ENCODE measurements at regions not wholly inside any gene's neighbourhood (a gene's known extent, or its start where the extent isn't known, plus 50 kb on each side); places are given as distances from the start of the nearest gene placed in this dataset.
"Not testable (repeated sequence)": the region's sequence is repeated elsewhere in the genome, so short reads cannot be mapped to it uniquely, and the experiment has no call there.

- no peak overlapping the region for H3K4me3 ChIP-seq (ENCODE audit: control insufficient read depth, low read depth, low read length)
- DNase-seq (ENCODE audit: low read depth) = no peak
- TF ChIP-seq CTCF (IDR thresholded peaks at IDR 0.05; ENCODE audit: control insufficient read depth, insufficient read depth, low read depth, low read length, missing control alignments) = no peak
Observed at GRCh38 chr1:230569201-230569600, 73.1 kb upstream of the COG2 start.

- no peak overlapping the region for H3K4me3 ChIP-seq (ENCODE audit: control insufficient read depth, low read depth, low read length)
- no peak for DNase-seq (ENCODE audit: low read depth)
- no peak for TF ChIP-seq CTCF (IDR thresholded peaks at IDR 0.05; ENCODE audit: control insufficient read depth, insufficient read depth, low read depth, low read length, missing control alignments)
Observed at GRCh38 chr1:230568676-230569075, 73.6 kb upstream of the COG2 start.

DNA sequence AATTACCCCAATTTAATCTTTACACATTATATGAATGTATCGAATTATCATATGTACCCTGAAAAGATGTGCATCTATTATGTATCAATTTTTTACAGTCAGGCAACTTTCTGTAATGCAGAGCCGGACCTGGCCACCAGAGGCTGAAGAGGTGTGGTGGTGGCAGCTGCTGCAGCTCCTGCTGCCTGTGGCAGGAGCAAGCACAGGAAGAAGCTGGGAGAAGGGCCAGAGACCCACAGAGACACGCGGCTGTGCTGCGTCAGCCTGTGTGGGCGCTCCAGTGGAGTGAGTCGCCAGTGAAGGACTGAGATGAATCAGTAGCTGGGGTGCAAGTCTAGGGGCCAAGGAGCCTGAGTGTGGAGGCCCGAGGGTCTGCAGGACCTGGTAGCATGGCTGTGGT is 74.3 kb upstream of the COG2 start:
- no peak for TF ChIP-seq CTCF (IDR thresholded peaks at IDR 0.05; ENCODE audit: control insufficient read depth, insufficient read depth, low read depth, low read length, missing control alignments)
- H3K4me3 ChIP-seq (ENCODE audit: control insufficient read depth, low read depth, low read length) = no peak overlapping the region
- DNase-seq (ENCODE audit: low read depth) = peak; percentile 3

DNA sequence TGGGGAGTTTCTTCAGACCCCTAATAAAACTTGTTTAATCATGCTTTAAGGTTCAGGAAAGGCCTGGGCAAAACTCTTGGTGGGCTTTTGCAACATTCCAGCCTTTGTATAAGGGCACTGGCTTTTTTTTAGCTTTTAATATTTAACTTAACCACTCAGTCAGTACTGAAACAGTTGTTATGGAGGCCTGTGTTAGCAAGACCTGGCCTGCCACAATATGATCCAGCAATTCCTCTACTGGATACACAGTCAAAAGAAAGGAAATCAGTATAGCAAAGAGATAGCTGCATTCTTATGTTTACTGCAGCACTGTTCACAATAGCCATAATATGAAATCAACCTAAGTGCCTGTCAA is 75.1 kb upstream of the COG2 start:
- DNase-seq (ENCODE audit: low read depth) = no peak
- H3K4me3 ChIP-seq (ENCODE audit: control insufficient read depth, low read depth, low read length) = no peak overlapping the region
- TF ChIP-seq CTCF (IDR thresholded peaks at IDR 0.05; ENCODE audit: control insufficient read depth, insufficient read depth, low read depth, low read length, missing control alignments) = no peak

DNA sequence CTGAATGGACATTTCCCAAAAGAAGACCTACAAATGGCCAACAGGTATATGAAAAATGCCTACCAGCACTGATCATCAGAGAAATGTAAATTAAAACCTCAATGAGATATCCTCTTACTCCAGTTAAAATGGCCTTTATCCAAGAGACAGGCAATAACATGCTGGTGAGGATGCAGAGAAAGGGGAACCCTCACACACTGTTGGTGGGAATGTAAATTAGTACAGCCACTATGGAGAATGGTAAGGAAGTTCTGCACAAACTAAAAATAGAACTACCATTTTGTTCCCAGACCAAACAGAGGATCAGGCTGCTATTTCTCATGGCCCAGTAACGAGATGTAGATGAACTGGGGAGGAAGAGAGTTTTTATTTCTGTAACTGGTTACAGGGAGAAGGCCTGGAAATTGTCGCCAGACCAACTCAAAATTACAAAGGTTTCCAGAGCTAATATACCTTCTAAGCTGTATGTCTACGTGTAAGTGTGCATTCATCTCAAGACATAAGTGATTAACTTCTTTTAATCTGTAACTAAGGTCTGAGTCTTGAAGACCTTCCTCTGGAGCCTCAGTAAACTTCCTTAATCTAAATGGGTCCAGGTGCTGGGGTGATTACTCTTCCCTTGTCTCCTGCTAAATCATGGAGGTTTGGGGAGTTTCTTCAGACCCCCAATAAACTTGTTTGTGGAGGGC is 75.6 kb upstream of the COG2 start:
- not testable (repeated sequence) for H3K4me3 ChIP-seq (ENCODE audit: control insufficient read depth, low read depth, low read length); DNase-seq (ENCODE audit: low read depth)

GRCh38 chr1:230565141-230565540 is 77.1 kb upstream of the COG2 start:
- TF ChIP-seq CTCF (IDR thresholded peaks at IDR 0.05; ENCODE audit: control insufficient read depth, insufficient read depth, low read depth, low read length, missing control alignments) = no peak
- no peak overlapping the region for H3K4me3 ChIP-seq (ENCODE audit: control insufficient read depth, low read depth, low read length)
- DNase-seq (ENCODE audit: low read depth) = no peak

- no peak for DNase-seq (ENCODE audit: low read depth)
- TF ChIP-seq CTCF (IDR thresholded peaks at IDR 0.05; ENCODE audit: control insufficient read depth, insufficient read depth, low read depth, low read length, missing control alignments) = no peak
- H3K4me3 ChIP-seq (ENCODE audit: control insufficient read depth, low read depth, low read length) = no peak overlapping the region
Observed at GRCh38 chr1:230563591-230563990, 78.7 kb upstream of the COG2 start.
